Lung (tissue), 11 donors: ENCODE measurements at regions not wholly inside any gene's neighbourhood (a gene's known extent, or its start where the extent isn't known, plus 50 kb on each side); places are given as distances from the start of the nearest gene placed in this dataset.

Experiments
- ATAC-seq: fragments of 200-7000 bp; cut with Tn5 transposase; one replicate; pipeline ENCODE4 v1.9.1; 2020; ENCODE audit warnings: moderate number of reproducible peaks; ENCODE audit not compliant: insufficient read depth, low FRiP score
- DNase-seq, 3 donors: peaks; one replicate each; pipeline ENCODE4 v3.0.0-alpha.2; 2013 to 2017
- H3K27ac ChIP-seq, 2 donors: one replicate each; pipeline ENCODE4 v1.5.1; 2013; ENCODE audit warnings: mild to moderate bottlenecking in 2 of 2, moderate library complexity in 2 of 2, control low read depth in 1 of 2, inconsistent platforms in 1 of 2, low read depth in 1 of 2, low read length in 1 of 2
- H3K27me3 ChIP-seq, 3 donors: one replicate each; pipeline ENCODE4 v1.5.1; 2013; ENCODE audit warnings: low read length in 2 of 3; ENCODE audit not compliant: control insufficient read depth in 3 of 3, insufficient read depth in 3 of 3
- H3K36me3 ChIP-seq, 4 donors: one replicate each; pipeline ENCODE4 v1.5.1; 2013; ENCODE audit warnings: low read length in 4 of 4, mild to moderate bottlenecking in 1 of 4, moderate library complexity in 1 of 4; ENCODE audit not compliant: control insufficient read depth in 4 of 4, insufficient read depth in 4 of 4
- H3K4me1 ChIP-seq, 5 donors: one replicate each; pipeline ENCODE4 v1.5.1; 2013; ENCODE audit warnings: low read length in 5 of 5, mild to moderate bottlenecking in 2 of 5, moderate library complexity in 1 of 5; ENCODE audit not compliant: control insufficient read depth in 5 of 5, insufficient read depth in 5 of 5
- H3K4me3 ChIP-seq: one replicate; pipeline ENCODE4 v1.5.1; 2013; ENCODE audit warnings: mild to moderate bottlenecking, control low read depth, moderate library complexity
- H3K9ac ChIP-seq, 2 donors: one replicate each; pipeline ENCODE4 v1.5.1; 2013; ENCODE audit warnings: low read length in 2 of 2, control low read depth in 1 of 2; ENCODE audit not compliant: insufficient read depth in 1 of 2
- H3K9me3 ChIP-seq, 4 donors: one replicate each; pipeline ENCODE4 v1.5.1; 2013; ENCODE audit warnings: low read length in 3 of 4, mild to moderate bottlenecking in 1 of 4, moderate library complexity in 1 of 4; ENCODE audit not compliant: control insufficient read depth in 4 of 4, insufficient read depth in 3 of 4
- CTCF ChIP-seq: IDR thresholded peaks from 2 replicates; pipeline ENCODE4 v1.5.1; 2012; ENCODE audit warnings: mild to moderate bottlenecking; ENCODE audit errors: control extremely low read depth, extremely low read depth
- WGBS, 2 donors: extraction: QIAGEN DNeasy Blood & Tissue Kit; methylation state at CpG; one replicate each; pipeline ENCODE4 v1.1.7; 2013; 5-methylcytosine and 5-hydroxymethylcytosine counted together
- donor health status: control.
- donor health status: control.
- donor health status: Bipolar disorder and iron deficiency.
- donor health status: healthy.
- donor health status: DM: yes; HTN: yes; CAD: no.

- Histone ChIP-seq H3K27me3 (no peaks in the 10 kb centered on the region), H3K4me1 (no peaks in the 10 kb centered on the region), H3K36me3 (no peaks in the 10 kb centered on the region), H3K9ac (no peak overlapping the region), H3K9me3 (no peaks in the 10 kb centered on the region), H3K4me3 (no peak overlapping the region), H3K27ac (no peak overlapping the region)
- no peak for TF ChIP-seq CTCF
- no peak for ATAC-seq
- no peak for DNase-seq
- 81 to 95% methylated on average over 3 of the region's 3 CpGs for WGBS, 2 donors
Observed at GRCh38 chr13:90089051-90089450, 1258.4 kb upstream of the MIR17HG start.

DNA sequence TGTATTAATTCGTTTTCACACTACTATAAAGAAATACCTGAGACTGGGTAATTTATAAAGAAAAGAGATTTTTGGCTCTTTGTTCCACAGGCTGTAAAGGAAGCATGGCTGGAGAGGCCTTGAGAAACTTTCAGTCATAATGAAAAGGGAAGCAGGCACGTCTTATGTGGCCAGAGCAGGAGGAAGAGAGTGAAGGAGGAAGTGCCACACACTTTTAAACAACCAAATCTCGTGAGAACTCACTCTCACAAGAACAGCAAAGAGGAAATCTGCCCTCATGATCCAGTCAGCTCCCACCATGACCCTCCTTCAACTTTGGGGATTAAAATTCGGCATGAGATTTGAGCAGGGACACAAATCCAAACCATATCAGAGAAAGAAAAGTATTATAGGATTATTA is 1255.9 kb upstream of the MIR17HG start:
- H3K27me3 ChIP-seq, result no peaks in the 10 kb centered on the region
- no peak overlapping the region for H3K9ac ChIP-seq
- TF ChIP-seq CTCF, result no peak
- no peaks in the 10 kb centered on the region for H3K36me3 ChIP-seq
- ATAC-seq, result no peak
- H3K27ac ChIP-seq, result no peak overlapping the region
- H3K4me3 ChIP-seq, result no peak overlapping the region
- WGBS, 2 donors, result 16 to 52% methylated on average over 4 of the region's 4 CpGs
- H3K9me3 ChIP-seq, result peaks cover 0 to 1% (median 0%) of the 10 kb centered on the region in 4 donors
- no peaks in the 10 kb centered on the region for H3K4me1 ChIP-seq
- DNase-seq, result no peak

DNA sequence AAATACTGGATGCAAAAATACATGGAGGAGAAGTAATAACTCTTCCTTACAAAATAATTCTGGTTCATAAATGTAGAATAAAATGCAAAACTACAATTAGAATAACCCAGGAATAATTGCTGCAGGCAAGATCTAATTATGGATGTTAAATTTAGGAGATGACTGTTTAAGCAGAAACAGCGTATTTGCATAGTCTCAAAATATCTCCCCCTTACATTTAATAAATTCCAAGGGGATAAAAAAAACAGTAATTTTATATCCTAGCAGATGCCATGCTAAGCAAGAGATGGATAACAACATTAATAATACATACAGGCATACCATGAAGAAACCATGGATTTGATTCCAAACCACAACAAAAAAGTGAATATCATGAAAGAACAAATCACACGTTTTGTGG is 1253.1 kb upstream of the MIR17HG start:
- H3K27ac ChIP-seq, result no peak overlapping the region
- DNase-seq, result no peak
- H3K9me3 ChIP-seq, result peaks cover 0 to 1% (median 0%) of the 10 kb centered on the region in 4 donors
- H3K9ac ChIP-seq, result no peak overlapping the region
- 83 to 86% methylated on average over 2 of the region's 2 CpGs for WGBS, 2 donors
- no peak for ATAC-seq
- H3K4me3 ChIP-seq, result no peak overlapping the region
- H3K4me1 ChIP-seq, result no peaks in the 10 kb centered on the region
- H3K36me3 ChIP-seq, result no peaks in the 10 kb centered on the region
- no peaks in the 10 kb centered on the region for H3K27me3 ChIP-seq
- no peak for TF ChIP-seq CTCF

DNA sequence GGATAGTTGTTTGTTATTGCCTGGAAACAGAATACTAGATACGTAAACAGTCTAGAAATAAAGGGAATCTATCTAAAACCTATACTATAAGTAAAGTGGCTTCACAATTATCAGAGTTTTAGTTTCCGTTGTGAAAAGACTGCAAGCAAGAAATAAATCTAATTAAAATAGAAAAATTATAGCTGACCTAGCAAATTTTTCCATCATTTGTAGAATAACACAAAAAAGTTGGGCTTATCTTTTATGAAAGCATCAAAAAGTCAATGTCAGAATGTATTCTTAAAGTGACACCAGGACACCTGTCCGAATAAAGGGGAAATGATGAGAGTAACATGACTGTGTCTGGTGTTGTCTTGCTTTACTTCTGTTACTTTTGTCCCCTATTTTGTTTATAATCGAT is 1248.9 kb upstream of the MIR17HG start:
- Histone ChIP-seq H3K9me3 (peaks cover 0 to 1% (median 0%) of the 10 kb centered on the region in 4 donors), H3K27ac (no peak overlapping the region), H3K36me3 (no peaks in the 10 kb centered on the region), H3K4me1 (no peaks in the 10 kb centered on the region), H3K4me3 (no peak overlapping the region), H3K27me3 (no peaks in the 10 kb centered on the region), H3K9ac (no peak overlapping the region)
- no peak for ATAC-seq
- no peak for TF ChIP-seq CTCF
- WGBS, 2 donors, result 85 to 87% methylated on average over 4 of the region's 4 CpGs
- no peak for DNase-seq
